ENCODE measurements at regions not wholly inside any gene's neighbourhood (a gene's known extent, or its start where the extent isn't known, plus 50 kb on each side); places are given as distances from the start of the nearest gene placed in this dataset.

GRCh38 chr14:53520078-53520928 is 367.2 kb upstream of the DDHD1 start:
- DNase-seq (ENCODE audit: low read depth in 4 of 4, low spot score in 1 of 4): no peak

- DNase-seq (ENCODE audit: low read depth in 4 of 4, low spot score in 1 of 4): no peak
Observed at GRCh38 chr14:53519137-53519536, 366.0 kb upstream of the DDHD1 start.

DNA sequence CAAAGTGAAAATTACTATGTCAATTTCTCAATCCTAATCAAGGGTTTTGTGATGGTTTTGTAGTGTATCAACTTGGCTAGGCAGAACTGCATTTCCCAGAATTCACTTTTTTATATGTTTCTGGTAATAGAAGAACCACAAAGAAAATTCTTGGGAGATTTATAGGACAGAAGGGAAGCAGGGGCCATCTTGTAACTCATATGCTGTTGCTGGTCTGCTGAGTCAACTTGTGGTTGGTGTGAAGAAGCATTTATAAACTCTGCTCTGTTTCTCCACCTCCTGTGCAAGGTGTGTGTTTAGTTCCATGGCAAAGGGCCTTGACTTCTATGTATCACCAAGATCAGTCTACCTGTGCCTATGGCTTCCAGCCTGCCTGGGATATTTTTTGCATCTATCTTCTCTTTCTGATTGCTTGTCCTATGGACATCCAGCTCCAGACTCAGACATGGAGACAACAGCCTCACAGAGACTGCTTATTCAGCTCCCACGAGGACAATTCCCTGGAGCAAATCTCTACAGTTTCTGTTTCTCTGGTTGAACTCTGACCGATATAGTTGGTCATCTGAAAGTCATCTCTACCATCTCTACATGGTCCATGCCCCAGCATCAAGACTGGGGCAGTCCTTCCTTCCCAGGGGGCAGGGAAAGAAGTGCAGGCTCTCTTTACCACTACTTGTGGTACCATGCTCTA is 364.3 kb upstream of the DDHD1 start:
- no peak for DNase-seq (ENCODE audit: low read depth in 4 of 4, low spot score in 1 of 4)

GRCh38 chr14:53516261-53516774 is 363.2 kb upstream of the DDHD1 start:
- no peak for DNase-seq (ENCODE audit: low read depth in 4 of 4, low spot score in 1 of 4)

GRCh38 chr14:53515276-53515675 is 362.2 kb upstream of the DDHD1 start:
- no peak for DNase-seq (ENCODE audit: low read depth in 4 of 4, low spot score in 1 of 4)

GRCh38 chr14:53514197-53514596 is 361.1 kb upstream of the DDHD1 start:
- no peak for DNase-seq (ENCODE audit: low read depth in 4 of 4, low spot score in 1 of 4)

- DNase-seq (ENCODE audit: low read depth in 4 of 4, low spot score in 1 of 4): no peak
Observed at GRCh38 chr14:53510281-53510912, 357.3 kb upstream of the DDHD1 start.

DNA sequence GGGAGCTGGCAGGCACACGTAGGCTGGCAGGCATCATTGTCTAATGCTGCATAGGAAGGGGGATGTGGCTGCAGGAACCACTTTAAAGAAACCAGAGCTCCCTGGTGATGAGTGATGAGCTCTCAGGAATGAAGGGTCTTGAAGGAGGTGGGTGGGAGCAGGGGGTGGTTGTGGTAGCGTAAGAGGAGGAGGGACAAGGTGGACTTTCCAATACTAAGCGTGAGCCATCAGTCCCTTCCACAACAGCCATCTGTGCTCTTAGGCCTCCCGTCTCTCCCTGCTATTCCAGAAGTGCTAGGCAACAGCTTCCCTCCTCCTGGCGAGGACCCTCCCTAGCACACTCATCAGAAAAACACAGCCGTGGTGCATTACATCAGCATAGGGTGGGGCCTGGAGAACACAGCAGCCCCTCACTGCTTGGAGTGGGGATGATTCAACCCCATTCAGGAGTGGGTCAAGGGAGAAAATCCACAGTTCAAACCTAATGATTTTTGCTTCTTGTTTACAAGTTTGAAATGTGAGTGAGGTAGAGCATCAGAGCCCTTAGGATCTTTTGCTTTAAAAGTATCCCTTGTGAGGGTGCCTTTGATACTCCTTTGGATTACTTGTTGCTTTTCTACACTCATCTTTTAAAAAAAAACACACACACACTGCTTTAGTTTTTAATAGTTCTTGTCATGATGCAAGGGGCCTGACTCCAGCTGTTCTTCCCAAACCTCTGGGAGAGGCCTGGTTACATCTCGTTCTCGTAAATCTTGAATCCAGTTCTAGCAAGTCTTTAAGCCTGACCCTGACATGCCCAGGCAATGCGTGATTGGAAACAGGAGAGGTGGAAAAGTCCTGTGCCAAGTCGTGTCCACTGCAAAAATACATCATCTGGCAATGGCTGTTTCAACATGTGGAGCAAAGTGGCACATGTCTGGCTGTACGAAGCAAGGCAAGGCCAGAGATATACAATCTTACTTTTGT is 356.4 kb upstream of the DDHD1 start:
- DNase-seq (ENCODE audit: low read depth in 4 of 4, low spot score in 1 of 4): no peak

GRCh38 chr14:53501361-53502211 is 348.5 kb upstream of the DDHD1 start:
- no peak for DNase-seq (ENCODE audit: low read depth in 4 of 4, low spot score in 1 of 4)

GRCh38 chr14:53500191-53500590 is 347.1 kb upstream of the DDHD1 start:
- no peak for DNase-seq (ENCODE audit: low read depth in 4 of 4, low spot score in 1 of 4)

GRCh38 chr14:53496668-53497067 is 343.5 kb upstream of the DDHD1 start:
- DNase-seq (ENCODE audit: low read depth in 4 of 4, low spot score in 1 of 4): no peak

- DNase-seq (ENCODE audit: low read depth in 4 of 4, low spot score in 1 of 4): no peak
Observed at GRCh38 chr14:53495846-53496343, 342.8 kb upstream of the DDHD1 start.

GRCh38 chr14:53494587-53494986 is 341.5 kb upstream of the DDHD1 start:
- no peak for DNase-seq (ENCODE audit: low read depth in 4 of 4, low spot score in 1 of 4)

GRCh38 chr14:53493860-53494259 is 340.7 kb upstream of the DDHD1 start:
- DNase-seq (ENCODE audit: low read depth in 4 of 4, low spot score in 1 of 4): no peak

GRCh38 chr14:53493320-53493719 is 340.2 kb upstream of the DDHD1 start:
- no peak for DNase-seq (ENCODE audit: low read depth in 4 of 4, low spot score in 1 of 4)

DNA sequence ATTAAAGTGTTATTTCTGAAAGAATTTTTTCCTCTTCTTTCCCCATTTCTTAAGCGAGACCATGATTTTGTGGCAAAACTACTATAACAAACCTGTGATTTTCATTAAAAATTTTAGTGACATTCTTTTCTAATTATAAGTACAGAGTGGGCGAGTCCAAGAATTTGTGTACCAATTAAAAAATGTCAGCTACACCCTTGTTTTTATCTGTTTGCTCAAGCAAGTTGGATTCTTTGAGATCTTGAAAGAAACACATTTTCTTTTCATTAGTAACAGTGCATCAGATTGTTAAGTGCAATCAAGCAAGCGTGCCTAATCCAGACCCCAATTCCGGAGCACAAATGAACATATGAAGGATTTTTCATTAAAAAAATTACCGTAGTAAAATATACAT is 338.8 kb upstream of the DDHD1 start:
- no peak for DNase-seq (ENCODE audit: low read depth in 4 of 4, low spot score in 1 of 4)

DNA sequence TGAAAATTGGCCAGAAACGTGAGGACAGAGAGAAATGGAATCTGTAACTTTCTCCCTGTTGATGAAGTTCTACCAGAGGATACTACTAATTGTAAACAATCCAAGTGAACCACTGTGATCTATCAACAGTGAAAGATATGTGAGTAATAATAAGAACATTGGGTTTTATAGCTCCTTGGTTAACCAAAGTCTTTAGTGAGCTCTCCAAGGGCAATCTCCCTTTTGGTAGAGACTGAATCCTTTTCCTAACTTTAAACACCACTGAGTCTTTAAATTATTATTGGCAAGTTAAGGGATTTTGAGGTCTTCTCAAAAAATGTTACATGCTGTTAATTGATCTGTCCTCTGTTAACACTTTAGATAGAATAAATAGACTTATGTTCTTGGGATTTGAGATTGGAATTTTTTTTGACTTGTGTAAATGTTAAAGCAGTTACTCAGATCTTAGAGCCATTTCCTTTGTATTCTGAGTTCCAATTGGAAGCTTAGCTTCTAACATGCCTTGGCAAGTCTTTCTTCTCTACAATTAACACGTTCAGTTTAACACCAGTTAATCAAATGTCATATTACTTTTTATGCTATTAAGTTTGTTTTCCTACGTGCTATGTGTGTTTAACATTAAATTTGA is 338.2 kb upstream of the DDHD1 start:
- no peak for DNase-seq (ENCODE audit: low read depth in 4 of 4, low spot score in 1 of 4)

GRCh38 chr14:53478174-53478573 is 325.1 kb upstream of the DDHD1 start:
- no peak for DNase-seq (ENCODE audit: low read depth in 4 of 4, low spot score in 1 of 4)

DNA sequence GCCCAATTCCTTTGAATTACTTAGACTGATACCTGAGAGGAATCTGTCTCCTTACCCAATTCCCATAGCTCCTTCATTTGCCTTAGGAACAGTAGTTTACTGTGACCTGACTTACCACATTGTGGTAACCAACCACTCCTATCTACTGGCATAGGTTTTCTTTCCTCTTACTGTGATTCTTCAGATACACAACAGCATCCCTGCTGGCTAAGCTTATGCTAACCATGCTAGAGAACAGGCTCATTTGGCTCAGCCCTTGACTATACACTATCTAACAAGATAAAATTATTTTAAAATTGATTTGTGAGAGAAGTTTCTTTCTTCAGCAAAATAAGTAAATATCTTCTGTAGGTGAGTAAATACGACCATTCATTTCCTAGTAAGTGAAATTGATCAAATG is 320.4 kb upstream of the DDHD1 start:
- DNase-seq (ENCODE audit: low read depth in 4 of 4, low spot score in 1 of 4): no peak
